ENCODE measurements at regions not wholly inside any gene's neighbourhood (a gene's known extent, or its start where the extent isn't known, plus 50 kb on each side); places are given as distances from the start of the nearest gene placed in this dataset.

DNA sequence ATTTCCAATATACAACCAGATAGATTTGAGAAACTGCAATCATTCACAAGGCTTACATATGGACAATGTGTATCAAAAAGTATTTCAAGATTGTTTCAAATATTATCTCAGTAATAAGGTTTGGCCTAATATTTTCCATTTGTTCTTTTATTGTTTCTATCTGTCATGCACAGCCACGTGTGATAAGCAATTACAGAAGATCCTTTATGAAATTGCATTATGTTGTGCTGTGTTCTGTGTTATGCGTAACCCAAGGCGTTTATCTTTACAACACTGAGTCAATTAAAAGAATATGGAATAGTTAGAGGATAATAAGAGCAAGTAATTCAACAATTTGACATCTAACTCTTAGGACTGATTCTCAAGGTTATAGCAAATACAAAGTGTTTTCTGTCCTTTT lies 1009.3 kb upstream of the PRMT6 start:
- no peaks in the 10 kb centered on the region for H3K36me3 ChIP-seq (ENCODE audit: insufficient read depth, low read length)
- no peaks in the 10 kb centered on the region for H3K79me2 ChIP-seq (ENCODE audit: control insufficient read depth, insufficient read depth, low read length, unreplicated experiment)
- H2AFZ ChIP-seq (ENCODE audit: low read length, unreplicated experiment), result no peak overlapping the region
- H3K4me1 ChIP-seq (ENCODE audit: control insufficient read depth, insufficient read depth, low read length, unreplicated experiment), result no peaks in the 10 kb centered on the region
- H3K27ac ChIP-seq (ENCODE audit: low read depth, low read length), result no peak overlapping the region
- H3K4me3 ChIP-seq (ENCODE audit: low read depth, low read length), result no peak overlapping the region
- H3K27me3 ChIP-seq (ENCODE audit: insufficient read depth, low read length), result no peaks in the 10 kb centered on the region

DNA sequence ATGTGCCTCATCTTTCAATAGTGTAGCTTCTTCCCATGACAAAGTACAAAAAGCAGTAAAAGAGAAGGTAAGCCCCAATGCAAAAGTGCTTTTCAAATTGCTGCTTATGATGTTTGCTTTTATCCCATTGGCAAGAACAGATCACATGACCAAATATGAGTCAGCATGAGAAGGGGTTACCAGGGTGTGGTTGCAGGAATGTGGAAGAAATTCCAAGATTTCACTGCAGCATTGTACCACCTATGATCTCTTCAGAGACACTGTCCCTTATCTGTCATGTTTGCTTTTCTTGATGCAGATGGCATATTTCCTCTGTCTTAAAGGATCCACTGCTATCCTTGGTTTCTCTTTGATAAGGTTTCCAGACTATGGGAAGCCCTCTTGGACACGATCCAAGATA lies 1006.9 kb upstream of the PRMT6 start:
- Histone ChIP-seq H2AFZ (ENCODE audit: low read length, unreplicated experiment) (no peak overlapping the region), H3K27me3 (ENCODE audit: insufficient read depth, low read length) (no peaks in the 10 kb centered on the region), H3K79me2 (ENCODE audit: control insufficient read depth, insufficient read depth, low read length, unreplicated experiment) (no peaks in the 10 kb centered on the region), H3K36me3 (ENCODE audit: insufficient read depth, low read length) (no peaks in the 10 kb centered on the region), H3K27ac (ENCODE audit: low read depth, low read length) (no peak overlapping the region), H3K4me3 (ENCODE audit: low read depth, low read length) (no peak overlapping the region), H3K4me1 (ENCODE audit: control insufficient read depth, insufficient read depth, low read length, unreplicated experiment) (no peaks in the 10 kb centered on the region)

DNA sequence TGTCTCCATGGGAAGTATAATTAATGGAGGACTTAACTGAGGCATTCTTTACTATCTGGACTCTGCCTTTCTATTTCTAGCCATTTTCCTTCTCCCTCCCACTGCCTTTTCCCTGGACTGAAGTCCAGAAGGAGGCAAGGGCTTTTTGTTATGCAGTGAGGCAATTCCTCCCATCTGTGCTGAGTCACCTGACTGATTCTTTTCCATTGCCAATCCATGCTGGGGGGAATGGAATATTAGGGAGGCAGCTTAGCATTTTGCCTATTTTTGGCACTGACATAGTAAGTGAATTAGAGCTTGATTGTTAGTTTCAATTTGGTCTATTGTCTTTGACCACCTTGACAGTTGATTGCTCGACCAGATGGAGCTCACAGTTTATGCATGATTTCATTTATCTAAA lies 1000.6 kb upstream of the PRMT6 start:
- H3K36me3 ChIP-seq (ENCODE audit: insufficient read depth, low read length), result no peaks in the 10 kb centered on the region
- H3K4me3 ChIP-seq (ENCODE audit: low read depth, low read length), result no peak overlapping the region
- H3K4me1 ChIP-seq (ENCODE audit: control insufficient read depth, insufficient read depth, low read length, unreplicated experiment), result no peaks in the 10 kb centered on the region
- no peak overlapping the region for H2AFZ ChIP-seq (ENCODE audit: low read length, unreplicated experiment)
- H3K27me3 ChIP-seq (ENCODE audit: insufficient read depth, low read length), result no peaks in the 10 kb centered on the region
- H3K79me2 ChIP-seq (ENCODE audit: control insufficient read depth, insufficient read depth, low read length, unreplicated experiment), result no peaks in the 10 kb centered on the region
- H3K27ac ChIP-seq (ENCODE audit: low read depth, low read length), result no peak overlapping the region

DNA sequence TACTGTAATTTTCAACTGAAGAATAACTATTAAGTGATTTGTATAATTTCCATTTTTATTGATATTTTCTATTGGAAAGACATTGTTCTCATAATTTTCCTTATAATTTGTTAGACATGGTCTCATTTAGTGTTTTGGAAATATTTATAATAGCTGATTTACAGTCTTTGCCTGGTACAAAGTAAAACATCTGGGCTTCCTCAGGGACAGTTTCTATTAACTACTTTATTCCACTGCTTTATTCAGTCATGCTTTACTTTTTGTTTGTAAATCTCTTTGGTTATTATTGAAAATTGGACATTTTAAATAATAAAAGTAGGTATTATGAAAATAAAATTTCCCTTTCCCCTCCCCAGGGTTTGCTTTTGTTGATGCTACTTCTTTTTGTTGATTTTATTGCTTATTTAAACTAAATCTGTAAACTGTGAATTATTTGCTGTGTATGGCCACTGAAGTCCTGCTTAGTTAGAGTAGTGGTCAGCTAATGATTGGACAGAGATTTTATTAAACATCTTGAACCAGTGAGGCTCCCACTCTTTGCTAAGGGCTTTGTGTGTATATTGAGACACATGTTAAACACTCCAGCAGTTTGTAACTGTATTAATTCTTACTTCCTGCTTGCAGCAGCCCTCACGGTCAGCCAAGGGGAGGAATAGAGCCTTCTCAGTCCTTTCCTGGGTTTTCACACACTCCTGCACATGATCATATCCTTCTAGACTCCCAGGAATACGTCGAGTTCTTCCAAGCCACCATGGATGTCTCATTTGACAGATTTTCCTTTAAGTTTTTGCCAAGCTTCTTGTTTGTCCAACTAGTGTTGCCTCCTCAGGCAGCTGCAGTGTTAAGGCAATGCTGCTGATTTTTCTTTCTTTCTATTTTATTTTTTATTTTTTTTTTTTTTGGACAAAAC lies 994.6 kb upstream of the PRMT6 start:
- Histone ChIP-seq H3K27ac (ENCODE audit: low read depth, low read length) (no peak overlapping the region), H3K4me1 (ENCODE audit: control insufficient read depth, insufficient read depth, low read length, unreplicated experiment) (no peaks in the 10 kb centered on the region), H2AFZ (ENCODE audit: low read length, unreplicated experiment) (no peak overlapping the region)

DNA sequence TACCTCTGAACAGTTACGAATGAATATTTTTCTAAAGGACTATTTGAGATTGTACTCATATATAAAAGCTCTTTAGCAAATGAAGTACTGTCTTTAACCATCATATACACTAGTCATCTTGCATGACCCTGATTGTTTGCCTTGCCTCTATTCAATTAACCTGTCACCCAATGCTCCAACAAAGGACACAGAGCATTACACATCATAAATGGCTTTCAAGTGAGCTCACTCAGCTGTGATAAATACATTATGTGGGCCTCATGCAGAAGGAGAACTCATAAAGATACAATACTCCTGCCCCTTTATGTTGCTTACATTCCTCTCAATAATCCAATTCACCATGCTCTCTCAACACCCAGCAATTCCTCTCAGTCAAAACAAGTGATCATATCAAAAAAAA lies 993.0 kb upstream of the PRMT6 start:
- H3K36me3 ChIP-seq (ENCODE audit: insufficient read depth, low read length), result no peaks in the 10 kb centered on the region
- H2AFZ ChIP-seq (ENCODE audit: low read length, unreplicated experiment), result no peak overlapping the region
- H3K27me3 ChIP-seq (ENCODE audit: insufficient read depth, low read length), result no peaks in the 10 kb centered on the region
- no peak overlapping the region for H3K4me3 ChIP-seq (ENCODE audit: low read depth, low read length)
- no peaks in the 10 kb centered on the region for H3K4me1 ChIP-seq (ENCODE audit: control insufficient read depth, insufficient read depth, low read length, unreplicated experiment)
- H3K79me2 ChIP-seq (ENCODE audit: control insufficient read depth, insufficient read depth, low read length, unreplicated experiment), result no peaks in the 10 kb centered on the region
- H3K27ac ChIP-seq (ENCODE audit: low read depth, low read length), result no peak overlapping the region

More for the DNA sequence above, 994.6 kb upstream of the PRMT6 start:
- Histone ChIP-seq H3K27me3 (ENCODE audit: insufficient read depth, low read length) (no peaks in the 10 kb centered on the region), H3K79me2 (ENCODE audit: control insufficient read depth, insufficient read depth, low read length, unreplicated experiment) (no peaks in the 10 kb centered on the region), H3K4me3 (ENCODE audit: low read depth, low read length) (no peak overlapping the region), H3K36me3 (ENCODE audit: insufficient read depth, low read length) (no peaks in the 10 kb centered on the region)

DNA sequence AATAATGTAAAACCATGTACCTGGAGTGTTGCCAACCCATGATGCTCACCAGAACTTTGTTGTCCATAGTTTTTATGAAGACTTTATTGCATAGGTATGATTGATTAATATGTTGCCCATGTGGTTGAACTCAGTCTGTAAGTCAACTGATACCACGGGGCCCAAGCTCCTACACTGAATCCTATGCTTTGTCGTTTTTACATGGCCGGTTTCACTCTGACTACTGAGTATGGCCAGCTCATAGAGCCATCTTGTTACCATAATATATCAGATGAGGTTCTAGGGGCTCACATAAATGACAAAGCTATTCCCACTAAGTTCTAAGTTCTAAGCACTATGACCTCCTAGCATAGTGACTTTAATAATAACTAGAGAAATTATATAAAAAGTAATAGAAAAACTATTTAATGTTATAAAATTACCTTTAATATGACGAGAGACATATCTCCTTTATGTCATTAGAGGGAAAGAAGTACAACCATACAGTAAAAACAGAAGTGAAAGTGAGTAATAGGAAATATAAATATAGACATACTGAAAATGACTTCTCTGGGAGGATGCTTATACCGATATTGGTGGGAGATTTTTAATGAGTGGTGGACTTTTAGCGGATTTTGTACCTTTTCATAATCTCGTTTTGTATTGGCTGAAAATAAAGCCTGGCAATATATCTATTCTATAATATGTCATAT lies 983.4 kb upstream of the PRMT6 start:
- Histone ChIP-seq H3K36me3 (ENCODE audit: insufficient read depth, low read length) (no peaks in the 10 kb centered on the region), H3K79me2 (ENCODE audit: control insufficient read depth, insufficient read depth, low read length, unreplicated experiment) (no peaks in the 10 kb centered on the region), H3K4me1 (ENCODE audit: control insufficient read depth, insufficient read depth, low read length, unreplicated experiment) (no peaks in the 10 kb centered on the region), H3K4me3 (ENCODE audit: low read depth, low read length) (no peak overlapping the region), H3K27ac (ENCODE audit: low read depth, low read length) (no peak overlapping the region), H2AFZ (ENCODE audit: low read length, unreplicated experiment) (no peak overlapping the region), H3K27me3 (ENCODE audit: insufficient read depth, low read length) (no peaks in the 10 kb centered on the region)

DNA sequence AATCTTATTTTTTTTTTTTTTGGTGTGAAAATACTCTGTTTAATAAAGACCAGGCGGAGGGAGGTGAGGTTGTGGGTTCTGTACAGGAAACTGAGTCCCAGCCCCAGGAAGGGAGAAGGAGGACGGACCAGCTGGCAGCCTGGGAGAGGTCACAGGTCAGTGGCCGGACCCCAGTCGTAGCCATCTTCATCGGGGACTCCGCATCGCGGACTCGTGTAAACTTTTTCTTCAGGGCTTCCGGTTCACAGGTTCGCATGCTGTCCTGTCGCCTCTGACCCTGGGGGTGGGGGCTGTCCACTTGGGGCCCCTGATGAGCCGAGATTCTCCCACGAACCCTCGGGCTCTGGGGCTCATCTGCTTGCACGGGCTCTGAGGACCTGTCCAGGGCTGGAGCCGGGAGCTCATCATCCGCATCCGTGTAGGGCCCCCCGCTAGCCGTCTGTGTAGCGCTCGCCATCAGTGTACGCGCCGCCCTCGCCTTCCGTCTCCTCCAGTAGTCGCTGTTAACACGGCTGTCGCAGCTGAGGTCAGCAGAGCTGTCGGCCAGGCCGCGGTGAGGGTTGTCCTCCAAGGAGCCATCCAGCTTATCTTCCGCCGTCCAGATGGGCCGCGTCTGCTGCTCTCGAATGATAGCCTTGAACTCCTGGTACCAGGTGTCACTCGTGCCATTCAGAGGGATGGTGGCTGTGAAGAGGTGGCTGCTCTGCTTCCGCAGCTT lies 975.7 kb upstream of the PRMT6 start:
- H3K4me3 ChIP-seq (ENCODE audit: low read depth, low read length), result no peak overlapping the region
- H3K27me3 ChIP-seq (ENCODE audit: insufficient read depth, low read length), result no peaks in the 10 kb centered on the region
- H3K79me2 ChIP-seq (ENCODE audit: control insufficient read depth, insufficient read depth, low read length, unreplicated experiment), result no peaks in the 10 kb centered on the region
- H3K36me3 ChIP-seq (ENCODE audit: insufficient read depth, low read length), result no peaks in the 10 kb centered on the region
- no peak overlapping the region for H2AFZ ChIP-seq (ENCODE audit: low read length, unreplicated experiment)
- H3K27ac ChIP-seq (ENCODE audit: low read depth, low read length), result no peak overlapping the region
- no peaks in the 10 kb centered on the region for H3K4me1 ChIP-seq (ENCODE audit: control insufficient read depth, insufficient read depth, low read length, unreplicated experiment)

DNA sequence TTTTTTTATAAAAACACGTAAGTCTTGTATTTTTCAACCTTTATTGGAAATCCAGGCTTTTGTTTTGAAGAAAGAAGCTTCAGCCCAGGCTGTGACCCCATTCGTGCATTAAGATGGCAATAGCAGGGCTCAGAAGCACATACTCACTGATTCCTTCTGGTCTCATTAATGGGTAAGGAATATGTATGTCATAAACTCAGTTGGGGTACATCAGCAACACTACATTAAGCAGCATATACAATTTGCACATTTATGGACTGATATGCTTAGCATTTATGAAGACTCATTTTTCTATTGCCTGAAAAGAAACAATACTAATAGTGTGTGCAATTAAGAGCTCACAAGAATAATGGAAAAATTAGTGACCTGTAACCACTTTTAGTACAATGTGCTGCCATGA lies 945.4 kb upstream of the PRMT6 start:
- Histone ChIP-seq H2AFZ (ENCODE audit: low read length, unreplicated experiment) (no peak overlapping the region), H3K27me3 (ENCODE audit: insufficient read depth, low read length) (no peaks in the 10 kb centered on the region), H3K27ac (ENCODE audit: low read depth, low read length) (no peak overlapping the region), H3K36me3 (ENCODE audit: insufficient read depth, low read length) (no peaks in the 10 kb centered on the region), H3K4me1 (ENCODE audit: control insufficient read depth, insufficient read depth, low read length, unreplicated experiment) (no peaks in the 10 kb centered on the region), H3K4me3 (ENCODE audit: low read depth, low read length) (no peak overlapping the region), H3K79me2 (ENCODE audit: control insufficient read depth, insufficient read depth, low read length, unreplicated experiment) (no peaks in the 10 kb centered on the region)

DNA sequence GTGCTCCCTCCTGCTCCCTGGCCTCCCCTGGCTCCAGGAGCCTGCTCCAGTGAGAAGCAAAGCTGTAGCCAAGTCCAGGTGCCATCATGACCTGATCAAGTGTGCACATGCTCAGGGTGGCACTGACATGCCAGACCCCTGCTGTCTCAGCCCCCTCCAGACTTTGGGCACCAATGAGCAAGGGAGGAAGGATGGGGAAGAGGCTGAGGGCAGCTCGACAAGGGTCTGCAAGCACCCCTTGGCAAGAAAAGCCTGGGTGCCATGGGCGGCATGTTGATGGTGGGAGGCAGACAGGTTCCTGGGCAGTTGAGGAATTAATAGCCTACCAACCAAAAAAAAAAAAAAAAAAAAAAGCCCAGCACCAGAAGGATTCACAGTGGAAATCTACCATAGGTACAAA lies 942.6 kb upstream of the PRMT6 start:
- Histone ChIP-seq H3K4me1 (ENCODE audit: control insufficient read depth, insufficient read depth, low read length, unreplicated experiment) (no peaks in the 10 kb centered on the region), H3K4me3 (ENCODE audit: low read depth, low read length) (no peak overlapping the region)

DNA sequence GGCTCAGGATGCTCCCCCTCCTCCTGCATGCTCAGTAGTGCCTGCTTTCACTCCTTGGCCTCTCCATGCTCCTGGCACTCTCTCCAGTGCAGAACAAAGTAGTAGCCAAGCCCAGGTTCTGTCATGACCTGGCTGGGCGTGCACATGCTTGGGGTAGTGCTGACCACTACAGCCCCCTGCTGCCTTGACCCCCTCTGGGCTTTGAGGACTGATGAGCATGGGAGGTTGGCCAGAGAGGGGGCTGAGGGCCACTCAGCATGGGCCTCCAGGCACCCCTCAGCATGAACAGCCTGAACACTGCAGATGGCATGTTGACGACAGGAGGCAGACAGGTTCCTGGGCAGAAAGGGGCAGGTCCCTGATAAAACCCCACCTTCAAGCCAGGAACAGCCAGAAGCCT lies 935.7 kb upstream of the PRMT6 start:
- H3K27me3 ChIP-seq (ENCODE audit: insufficient read depth, low read length), result no peaks in the 10 kb centered on the region
- no peaks in the 10 kb centered on the region for H3K4me1 ChIP-seq (ENCODE audit: control insufficient read depth, insufficient read depth, low read length, unreplicated experiment)
- no peak overlapping the region for H3K27ac ChIP-seq (ENCODE audit: low read depth, low read length)
- H2AFZ ChIP-seq (ENCODE audit: low read length, unreplicated experiment), result no peak overlapping the region
- H3K4me3 ChIP-seq (ENCODE audit: low read depth, low read length), result no peak overlapping the region
- no peaks in the 10 kb centered on the region for H3K79me2 ChIP-seq (ENCODE audit: control insufficient read depth, insufficient read depth, low read length, unreplicated experiment)
- no peaks in the 10 kb centered on the region for H3K36me3 ChIP-seq (ENCODE audit: insufficient read depth, low read length)

More for the DNA sequence above, 942.6 kb upstream of the PRMT6 start:
- Histone ChIP-seq H3K36me3 (ENCODE audit: insufficient read depth, low read length) (no peaks in the 10 kb centered on the region), H3K27ac (ENCODE audit: low read depth, low read length) (no peak overlapping the region), H3K79me2 (ENCODE audit: control insufficient read depth, insufficient read depth, low read length, unreplicated experiment) (no peaks in the 10 kb centered on the region), H2AFZ (ENCODE audit: low read length, unreplicated experiment) (no peak overlapping the region), H3K27me3 (ENCODE audit: insufficient read depth, low read length) (no peaks in the 10 kb centered on the region)

All from ACC112 (cell line).